ENCODE measurements at regions not wholly inside any gene's neighbourhood (a gene's known extent, or its start where the extent isn't known, plus 50 kb on each side); places are given as distances from the start of the nearest gene placed in this dataset.

- Histone ChIP-seq H3K27me3 (no peaks in the 10 kb centered on the region), H3K9me3 (no peaks in the 10 kb centered on the region), H3K4me1 (peaks cover 0 to 7% of the 10 kb centered on the region in 2 donors), H3K4me3 (no peak overlapping the region), H3K27ac (no peak overlapping the region), H3K36me3 (no peaks in the 10 kb centered on the region)
- intact Hi-C loops (cut with DNase I) = no loop called here
- DNase-seq (ENCODE audit: low spot score in 2 of 2) = no peak
- TF ChIP-seq CTCF (IDR thresholded peaks at IDR 0.05) = no peak
These were observed 66.7 kb upstream of the RIPOR2 start for GRCh38 chr6:25002326-25003091.

- intact Hi-C loops (cut with DNase I) = no loop called here
- no peak overlapping the region for H3K27ac ChIP-seq
- H3K9me3 ChIP-seq = no peaks in the 10 kb centered on the region
- no peaks in the 10 kb centered on the region for H3K27me3 ChIP-seq
- H3K36me3 ChIP-seq = no peaks in the 10 kb centered on the region
- no peak for DNase-seq (ENCODE audit: low spot score in 2 of 2)
- peaks cover 0 to 10% of the 10 kb centered on the region in 2 donors for H3K4me1 ChIP-seq
- no peak for TF ChIP-seq CTCF (IDR thresholded peaks at IDR 0.05)
- H3K4me3 ChIP-seq = no peak overlapping the region
These were observed 68.6 kb upstream of the RIPOR2 start for GRCh38 chr6:25004357-25004756.

GRCh38 chr6:25005010-25005409 lies 69.2 kb upstream of the RIPOR2 start:
- H3K4me1 ChIP-seq = peaks cover 0 to 10% of the 10 kb centered on the region in 2 donors
- TF ChIP-seq CTCF (IDR thresholded peaks at IDR 0.05) = no peak
- no peak overlapping the region for H3K4me3 ChIP-seq
- no peak for DNase-seq (ENCODE audit: low spot score in 2 of 2)
- H3K27ac ChIP-seq = no peak overlapping the region
- H3K9me3 ChIP-seq = no peaks in the 10 kb centered on the region
- H3K36me3 ChIP-seq = no peaks in the 10 kb centered on the region
- H3K27me3 ChIP-seq = no peaks in the 10 kb centered on the region
- intact Hi-C loops (cut with DNase I) = no loop called here

GRCh38 chr6:25006075-25006474 lies 70.3 kb upstream of the RIPOR2 start:
- no peak overlapping the region for H3K4me3 ChIP-seq
- H3K27me3 ChIP-seq = no peaks in the 10 kb centered on the region
- intact Hi-C loops (cut with DNase I) = no loop called here
- TF ChIP-seq CTCF (IDR thresholded peaks at IDR 0.05) = no peak
- H3K9me3 ChIP-seq = no peaks in the 10 kb centered on the region
- H3K27ac ChIP-seq = peak overlapping the region; percentile 40 to 82
- H3K36me3 ChIP-seq = no peaks in the 10 kb centered on the region
- no peak for DNase-seq (ENCODE audit: low spot score in 2 of 2)
- H3K4me1 ChIP-seq = peaks cover 0 to 10% of the 10 kb centered on the region in 2 donors

- Histone ChIP-seq H3K4me1 (peaks cover 0 to 12% of the 10 kb centered on the region in 2 donors), H3K9me3 (no peaks in the 10 kb centered on the region), H3K27me3 (no peaks in the 10 kb centered on the region), H3K27ac (peak overlapping the region; percentile 60 to 82), H3K4me3 (no peak overlapping the region), H3K36me3 (no peaks in the 10 kb centered on the region)
- peak in 1 of 2 donors; percentile 80 for DNase-seq (ENCODE audit: low spot score in 2 of 2)
- no peak for TF ChIP-seq CTCF (IDR thresholded peaks at IDR 0.05)
- intact Hi-C loops (cut with DNase I) = no loop called here
These were observed 70.8 kb upstream of the RIPOR2 start for GRCh38 chr6:25006565-25007001.
